Hematopoietic multipotent progenitor cell treated with erythropoietin and hydrocortisone succinate and interleukin-3 and kit ligand, for 8 days (in vitro differentiated cells): ENCODE measurements at regions not wholly inside any gene's neighbourhood (a gene's known extent, or its start where the extent isn't known, plus 50 kb on each side); places are given as distances from the start of the nearest gene placed in this dataset.
"Not testable (repeated sequence)": the region's sequence is repeated elsewhere in the genome, so short reads cannot be mapped to it uniquely, and the experiment has no call there.

ENCODE experiments used
- DNase-seq: peaks from one replicate; pipeline ENCODE4 v3.0.0-alpha.2; 2015

DNA sequence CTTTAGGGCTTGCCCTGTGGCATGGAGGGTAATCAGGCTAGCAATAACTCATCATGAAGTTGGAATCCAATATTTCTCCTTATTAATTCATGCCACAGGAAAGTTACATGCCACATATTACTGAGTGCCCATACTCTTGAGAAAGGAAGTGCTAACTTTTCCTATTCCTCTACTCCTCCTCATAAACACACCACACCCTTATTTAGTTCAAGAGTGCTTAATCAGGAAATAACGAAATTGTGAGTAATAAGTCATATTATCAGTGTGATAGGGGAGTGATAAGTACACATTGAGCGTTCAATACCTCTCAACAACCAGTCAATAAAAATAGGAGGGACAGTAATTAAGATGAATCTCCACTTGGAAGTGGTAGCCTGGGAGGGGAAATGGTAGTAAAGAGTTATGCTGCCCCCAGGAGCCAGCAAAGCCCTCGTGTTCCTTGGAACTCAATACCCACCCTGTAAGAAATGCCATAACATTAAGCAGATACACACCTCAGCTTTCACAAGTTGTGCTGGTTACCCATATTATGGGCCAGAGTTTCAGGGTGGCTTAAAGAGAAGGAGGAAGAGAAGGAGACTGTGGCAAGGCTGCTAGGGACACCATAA is 410.0 kb upstream of the NR3C2 start:
- DNase-seq, result no peak

DNA sequence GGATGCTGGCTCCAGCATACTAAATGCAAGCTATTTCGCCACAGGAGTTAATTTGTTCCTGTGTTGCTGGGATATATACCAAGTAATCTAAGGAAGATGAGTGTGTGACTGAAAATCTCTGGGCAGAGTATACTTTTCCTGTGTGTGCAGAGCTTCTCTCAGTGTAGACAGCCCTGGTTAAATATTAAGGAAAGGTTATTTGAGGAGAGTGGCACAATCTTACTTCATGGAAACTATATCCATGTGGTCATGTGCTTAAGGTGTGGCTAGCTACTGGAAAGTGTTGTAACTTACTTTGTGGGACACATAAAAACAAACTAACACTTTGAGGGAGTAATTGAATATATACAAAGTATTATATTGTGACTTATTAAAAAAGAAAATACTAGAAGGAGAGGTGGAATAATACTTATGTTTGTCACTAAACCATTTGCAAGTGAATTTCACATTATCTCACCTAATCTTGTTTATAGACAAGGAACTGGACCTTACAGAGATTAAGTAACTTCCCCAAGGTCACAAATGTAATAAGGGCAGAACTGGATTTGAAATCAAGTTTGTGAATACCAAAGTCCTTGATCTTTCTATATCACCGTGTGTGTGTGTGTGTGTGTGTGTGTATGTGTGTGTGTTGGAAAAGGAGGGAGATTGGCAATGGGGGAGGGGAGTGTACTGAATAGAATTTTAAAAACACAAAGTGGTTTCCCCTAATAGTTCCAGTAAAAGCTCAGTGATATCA is 408.2 kb upstream of the NR3C2 start:
- DNase-seq, result no peak

DNA sequence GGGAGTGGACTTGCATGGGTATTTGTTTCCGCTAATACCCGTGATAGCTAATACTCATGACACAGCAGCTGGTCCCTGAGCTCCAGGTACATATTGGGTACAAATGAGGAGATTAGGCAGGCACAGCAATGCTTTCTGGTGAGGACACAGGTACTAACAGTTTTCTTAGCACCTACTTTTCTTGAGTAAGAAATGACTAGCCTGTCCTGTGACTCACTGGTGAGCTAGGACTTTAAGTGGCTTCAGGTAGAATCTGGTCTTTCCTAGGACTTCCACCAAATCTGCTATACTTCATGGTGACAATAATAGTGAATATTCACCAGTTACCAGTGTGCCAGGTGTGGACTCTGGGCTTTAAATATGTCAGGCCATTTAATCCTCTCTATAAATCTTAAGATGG is 407.4 kb upstream of the NR3C2 start:
- no peak for DNase-seq

DNA sequence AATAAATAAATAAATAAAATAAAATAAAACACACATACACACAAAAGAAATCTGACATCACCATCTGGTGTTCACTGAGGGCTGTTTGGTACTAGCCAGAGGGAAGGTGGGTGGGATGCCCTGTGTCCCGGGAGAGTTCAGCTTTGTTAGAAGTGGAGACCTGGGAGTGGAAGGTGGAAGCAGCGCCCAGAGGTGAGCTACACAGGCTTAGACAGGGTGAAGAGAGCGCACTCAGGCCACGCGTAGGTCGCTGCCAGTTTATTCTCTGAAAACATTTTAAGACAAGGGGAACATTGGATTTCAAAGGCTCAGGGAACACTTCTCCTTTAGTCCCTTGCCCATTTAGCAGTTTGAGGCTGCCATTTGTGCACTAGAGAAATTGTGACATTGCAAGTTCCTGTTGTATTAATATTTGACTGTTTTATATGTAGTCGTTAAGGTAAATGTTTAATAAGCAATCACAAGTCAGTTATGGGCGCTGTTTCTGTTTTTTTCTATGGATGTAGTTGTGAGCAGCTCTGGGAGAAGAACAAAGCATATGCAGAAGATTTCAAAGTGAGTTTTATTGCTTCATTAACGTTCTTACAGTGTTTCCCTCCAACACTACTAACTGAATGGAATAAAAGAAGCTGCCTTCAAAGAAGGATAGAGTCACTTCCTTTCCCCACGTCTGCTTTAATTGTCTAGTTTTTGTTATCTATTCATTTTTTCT is 405.5 kb upstream of the NR3C2 start:
- DNase-seq, result no peak

DNA sequence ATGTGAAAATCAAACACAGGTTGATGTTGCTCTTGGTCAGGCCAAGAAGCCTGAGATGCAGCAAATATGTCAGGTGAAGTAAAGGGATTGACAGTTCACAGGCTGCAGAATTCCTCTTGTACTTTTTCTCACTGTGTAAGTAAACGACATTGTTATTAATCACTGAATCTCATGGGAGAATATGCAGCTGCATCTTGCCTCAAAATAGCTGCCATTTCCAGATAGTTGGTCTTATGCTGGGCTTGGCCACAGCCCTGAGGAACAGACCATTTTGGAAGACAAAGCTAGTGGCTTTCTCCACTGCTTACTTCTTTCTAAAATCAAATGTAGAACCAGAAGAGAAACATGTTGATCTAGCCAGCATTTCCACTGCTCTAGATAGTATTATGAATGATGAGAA is 403.4 kb upstream of the NR3C2 start:
- DNase-seq, result no peak

DNA sequence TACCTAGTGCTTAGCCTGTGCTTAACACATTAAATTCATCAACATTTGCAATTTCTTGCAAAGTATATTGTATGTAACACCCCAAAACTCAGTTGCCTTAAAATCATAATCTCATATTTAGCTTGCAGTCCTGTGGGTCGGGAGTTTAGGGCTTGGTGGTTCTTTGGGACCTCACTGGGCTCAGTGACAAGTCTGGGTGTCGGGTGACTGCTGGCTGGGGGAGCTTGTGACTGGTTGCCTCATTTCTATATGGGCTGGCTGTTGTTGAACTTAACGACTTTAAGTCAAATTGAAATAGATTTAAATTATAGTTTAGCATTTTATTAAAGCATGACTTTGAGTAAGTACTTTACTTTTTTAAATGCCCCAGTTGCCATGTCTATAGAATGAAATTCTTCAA is 401.4 kb upstream of the NR3C2 start:
- no peak for DNase-seq

DNA sequence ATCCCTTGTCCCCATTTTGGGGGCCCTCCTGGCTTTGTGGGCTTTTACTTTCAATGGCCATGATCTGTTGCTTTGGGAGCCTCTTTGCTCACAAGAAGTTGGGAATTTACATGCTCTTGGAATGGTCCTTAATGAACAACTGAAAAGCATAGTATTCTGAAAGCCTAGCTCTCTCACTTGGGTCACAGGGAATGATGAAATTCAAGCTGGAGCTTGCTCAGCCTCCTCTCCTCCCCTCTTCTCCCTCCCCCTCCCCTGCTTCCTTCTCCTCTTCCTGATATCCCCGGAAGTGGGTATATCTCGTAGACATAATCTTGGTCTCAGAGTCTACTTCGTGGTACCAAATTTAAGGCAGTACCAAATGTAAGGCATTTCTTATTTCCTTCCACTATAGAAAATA is 400.6 kb upstream of the NR3C2 start:
- no peak for DNase-seq

DNA sequence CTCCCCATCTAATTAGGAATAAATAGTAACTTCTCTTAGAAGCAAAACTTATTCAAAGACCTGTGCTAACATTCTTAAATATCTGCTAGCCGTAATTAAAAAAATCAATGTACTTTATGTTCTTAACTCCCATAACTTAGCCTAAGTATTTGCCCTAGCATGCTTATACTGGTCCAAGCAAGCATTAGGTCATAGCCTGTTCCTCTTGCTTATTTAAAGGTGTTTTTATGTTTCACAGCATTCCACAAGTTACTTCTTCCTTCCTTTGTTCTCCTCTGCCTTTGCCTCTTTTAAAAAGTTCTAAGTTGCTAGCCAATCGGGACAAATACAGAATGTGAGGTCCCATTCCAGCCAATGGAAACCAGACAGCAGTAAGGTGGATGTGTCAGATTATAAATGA is 395.4 kb upstream of the NR3C2 start:
- DNase-seq, result not testable (repeated sequence)

DNA sequence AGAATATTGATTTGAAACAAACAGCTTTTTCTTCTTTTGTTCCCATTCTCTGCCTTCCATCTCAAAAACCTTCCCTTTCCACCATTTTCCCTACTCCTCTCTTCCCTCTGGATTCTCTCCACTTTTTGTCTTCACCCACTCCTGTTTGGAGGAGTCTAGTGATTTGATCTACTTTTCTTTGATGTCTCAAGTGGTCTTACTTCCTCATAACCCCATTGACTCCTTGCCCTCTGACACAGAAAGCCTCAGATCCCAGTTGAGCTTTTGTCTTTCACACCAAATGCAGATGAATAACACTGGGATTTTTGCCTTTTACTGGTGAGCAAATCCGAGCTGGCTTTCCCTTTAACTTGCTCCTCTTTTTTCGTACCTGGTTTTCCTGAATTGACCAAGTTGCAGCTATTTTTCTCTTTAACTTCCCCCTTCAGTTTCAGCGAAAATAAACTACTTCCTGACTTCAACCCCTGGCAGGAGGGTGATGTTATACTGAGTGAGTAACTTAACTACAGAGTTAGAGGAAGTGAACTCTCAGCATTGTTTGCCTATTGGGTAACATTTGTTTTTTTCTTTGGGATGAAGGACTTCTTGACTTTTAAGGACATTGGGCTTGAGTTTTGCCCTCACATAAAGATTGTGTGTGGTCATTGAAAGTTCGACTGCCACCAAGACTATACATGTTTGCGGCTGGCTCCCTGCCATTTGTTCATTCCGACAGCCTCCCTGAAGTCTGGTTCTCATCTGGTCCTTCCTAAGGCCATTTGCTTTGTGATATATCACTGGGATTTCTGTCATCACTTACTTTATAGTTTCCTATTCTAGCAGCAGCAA is 392.8 kb upstream of the NR3C2 start:
- no peak for DNase-seq

DNA sequence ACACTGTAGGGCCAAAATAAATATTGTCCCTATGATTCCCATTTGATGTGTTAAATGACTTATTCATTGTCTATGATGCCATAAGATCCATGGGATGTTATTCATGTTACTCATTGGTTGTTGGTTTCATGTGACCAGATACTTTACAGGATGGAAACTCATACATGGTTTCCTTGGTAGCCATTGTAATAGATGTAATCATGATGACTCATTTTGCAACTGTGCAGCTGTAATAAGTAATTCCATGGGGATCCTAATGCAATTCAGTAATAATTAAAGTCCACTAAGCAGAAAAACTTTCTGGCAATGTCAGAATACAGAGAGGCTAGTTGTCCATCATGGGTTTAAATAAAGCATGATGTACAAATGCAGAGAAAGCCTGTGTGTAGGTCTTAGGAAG is 389.7 kb upstream of the NR3C2 start:
- DNase-seq, result no peak

DNA sequence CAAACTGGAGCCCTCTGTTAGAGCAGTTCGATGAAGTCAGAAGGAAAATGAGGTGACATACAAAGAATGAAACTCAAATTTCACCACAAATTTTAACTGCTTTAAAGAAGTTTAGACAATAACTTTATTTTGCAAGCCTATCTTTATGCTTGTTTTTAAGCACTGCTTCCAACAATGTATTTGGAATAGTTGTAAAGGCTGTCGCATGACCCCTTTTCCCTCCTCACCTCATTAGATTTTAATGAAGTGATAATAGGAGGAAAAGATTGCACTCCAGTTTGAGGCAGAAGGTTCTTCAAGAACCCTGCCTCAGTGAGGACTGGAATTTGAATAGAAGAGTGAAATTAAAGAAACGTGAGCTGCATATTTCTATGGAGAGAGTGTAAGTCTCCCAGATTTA is 386.1 kb upstream of the NR3C2 start:
- no peak for DNase-seq

DNA sequence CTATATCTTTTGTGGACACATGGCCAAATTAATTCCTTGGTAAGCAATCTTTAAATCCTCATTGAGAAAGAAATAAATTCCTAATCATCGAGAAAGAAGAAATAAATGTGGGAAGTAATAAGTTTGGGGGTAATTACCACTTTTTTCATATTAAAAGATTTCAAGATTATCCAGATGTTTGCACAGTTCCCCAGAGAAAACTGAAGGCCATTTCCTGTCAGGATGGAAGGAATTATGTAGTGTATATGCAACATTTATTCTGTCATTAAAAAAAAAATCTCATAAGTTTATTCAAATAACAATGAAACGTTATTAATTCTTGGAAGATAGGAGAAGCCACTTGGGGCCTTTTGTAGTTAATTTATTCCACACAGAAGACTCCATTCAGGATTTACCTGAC is 385.6 kb upstream of the NR3C2 start:
- DNase-seq, result no peak

DNA sequence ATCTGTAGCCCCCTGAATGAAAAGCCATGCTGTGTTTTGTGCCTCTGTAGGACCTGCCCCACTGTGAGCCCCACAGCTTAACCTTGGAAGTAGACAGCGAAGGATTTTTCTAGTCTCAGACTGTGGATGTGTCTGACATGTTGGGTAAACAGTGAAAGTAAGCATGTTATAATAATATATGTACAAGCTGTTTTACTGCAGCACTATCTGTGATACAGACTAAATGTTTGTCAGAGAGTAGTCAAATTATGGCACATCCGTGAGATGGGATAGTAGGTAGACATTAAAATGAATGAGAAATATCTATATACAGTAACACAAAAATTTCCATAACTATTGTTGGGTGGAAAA is 381.2 kb upstream of the NR3C2 start:
- DNase-seq, result no peak

DNA sequence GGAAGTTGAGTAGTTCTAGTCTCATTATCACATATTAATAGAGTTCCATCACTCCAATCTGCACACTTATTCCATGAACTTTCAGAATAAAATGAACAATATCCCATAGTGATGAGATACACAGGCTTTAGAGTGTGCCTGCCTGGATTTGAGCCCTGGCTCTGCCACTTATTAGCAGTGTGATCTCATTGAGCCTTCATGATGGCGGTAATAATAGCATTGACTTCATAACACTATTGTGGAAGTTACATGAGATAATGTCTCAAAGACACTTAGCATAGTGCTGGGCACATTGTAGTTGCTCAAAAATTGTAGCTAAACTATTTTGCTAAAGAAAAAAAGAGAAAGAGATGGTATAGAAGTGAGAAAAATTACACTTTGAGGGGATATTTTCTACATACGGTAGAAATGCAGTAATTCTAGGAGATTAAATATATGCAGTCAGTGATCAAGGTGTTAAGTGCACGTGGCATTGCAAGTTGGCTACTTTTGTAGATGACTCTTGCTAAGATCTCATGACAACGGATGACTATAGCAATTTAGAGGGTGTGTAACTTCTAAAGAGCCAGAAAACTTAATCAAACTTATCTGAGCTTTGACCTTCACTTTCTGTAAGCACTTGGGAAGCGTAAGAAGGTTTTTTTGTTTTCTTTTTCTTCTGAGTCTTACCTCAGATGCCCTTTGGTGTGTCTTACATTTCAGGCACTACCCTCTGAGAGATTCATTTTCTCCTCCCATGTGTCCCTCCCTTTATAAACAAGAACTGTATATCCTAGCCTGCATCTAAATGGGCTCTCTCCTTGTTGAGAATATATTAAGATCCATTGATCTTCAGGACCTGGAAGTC is 380.6 kb upstream of the NR3C2 start:
- no peak for DNase-seq

DNA sequence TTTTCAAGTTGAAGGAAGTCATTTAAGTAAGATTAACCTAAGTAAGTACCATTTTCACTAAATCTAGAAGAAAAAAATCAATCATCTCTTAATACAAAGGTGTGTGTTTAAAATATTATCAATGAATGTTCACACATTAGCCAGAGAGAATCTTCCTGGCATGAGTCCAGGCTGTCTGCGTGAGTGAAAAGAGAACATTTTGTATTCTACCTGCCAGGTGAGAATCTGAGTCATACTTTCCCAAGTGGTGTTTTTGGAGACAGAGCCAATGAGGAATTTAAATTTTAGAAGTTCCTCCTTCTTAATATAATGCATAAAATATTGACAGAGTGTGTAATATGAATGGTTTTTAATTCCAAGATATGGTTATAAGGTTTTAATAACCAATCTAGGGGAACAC is 371.8 kb upstream of the NR3C2 start:
- DNase-seq, result no peak

DNA sequence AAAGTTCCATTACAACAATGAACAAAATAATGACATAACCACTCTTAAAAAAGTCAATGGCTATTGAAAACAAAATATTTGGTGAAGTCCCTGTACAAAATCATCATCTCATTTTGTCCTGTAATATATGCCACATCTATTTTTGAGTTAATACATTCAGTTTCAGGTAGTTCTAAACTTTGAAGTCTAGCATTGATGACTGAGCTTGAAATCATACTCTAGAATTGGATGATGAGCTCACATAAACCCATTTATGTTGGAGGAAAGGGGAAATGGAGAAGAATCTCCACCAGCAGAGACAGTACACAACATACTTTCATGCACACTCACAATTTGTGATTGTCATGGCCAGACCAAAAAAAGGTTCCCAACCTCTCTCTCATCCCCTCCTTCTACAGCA is 371.1 kb upstream of the NR3C2 start:
- no peak for DNase-seq

DNA sequence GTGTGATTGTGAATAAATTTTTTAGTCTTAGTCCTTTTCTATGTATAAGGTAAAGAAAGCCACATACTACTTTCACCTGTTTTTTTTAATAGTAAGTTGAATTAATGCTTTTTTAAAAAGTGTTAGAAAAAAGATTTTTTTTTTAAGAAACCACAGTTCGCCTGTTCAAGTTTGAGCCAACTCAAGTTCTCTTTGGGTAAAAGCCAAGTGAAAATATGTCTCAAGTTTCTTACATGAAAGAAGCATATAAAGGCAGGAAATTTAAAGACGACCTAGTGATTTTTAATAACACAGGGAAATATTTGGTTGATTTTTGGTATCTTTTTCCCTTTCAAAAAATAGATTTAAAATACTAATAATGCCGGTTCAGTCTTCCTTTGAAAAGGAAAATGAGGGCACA is 369.9 kb upstream of the NR3C2 start:
- DNase-seq, result no peak

DNA sequence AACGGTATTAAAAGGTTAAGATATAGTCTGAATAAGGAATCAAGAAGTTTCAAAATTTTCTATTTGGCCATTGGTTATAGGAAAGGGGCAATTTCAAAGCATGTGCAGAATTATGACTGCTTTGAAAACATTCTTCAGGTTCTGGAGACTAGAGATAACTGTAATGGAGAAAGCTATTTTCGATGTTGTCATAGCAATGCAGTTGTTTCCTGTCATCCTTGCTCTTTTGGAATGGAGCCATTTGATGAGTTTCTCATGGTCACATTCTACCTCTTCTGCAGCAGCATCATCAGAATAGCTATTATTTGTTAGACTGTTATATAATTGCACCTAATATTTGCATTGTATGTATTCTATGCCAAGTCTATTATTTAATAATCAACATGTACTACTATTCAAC is 368.2 kb upstream of the NR3C2 start:
- no peak for DNase-seq

DNA sequence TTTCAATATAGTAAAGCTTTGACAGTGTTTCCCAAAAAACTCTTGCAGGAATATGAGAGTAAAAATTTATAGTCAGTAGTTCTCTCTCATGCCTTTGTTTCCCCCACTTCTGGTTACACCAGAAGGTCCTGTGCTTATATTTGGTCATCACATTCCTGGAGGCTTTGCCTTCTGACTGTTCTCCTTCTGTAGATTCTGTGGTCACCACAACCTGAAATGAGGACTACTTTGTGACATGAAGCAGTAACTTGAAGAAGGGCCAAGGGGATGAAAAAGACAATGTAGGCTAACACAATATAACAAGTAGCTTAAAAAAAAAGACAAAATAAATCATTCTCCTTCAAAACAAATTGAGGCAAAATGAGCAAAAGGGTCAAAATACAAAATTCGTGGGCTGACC is 366.2 kb upstream of the NR3C2 start:
- DNase-seq, result no peak

DNA sequence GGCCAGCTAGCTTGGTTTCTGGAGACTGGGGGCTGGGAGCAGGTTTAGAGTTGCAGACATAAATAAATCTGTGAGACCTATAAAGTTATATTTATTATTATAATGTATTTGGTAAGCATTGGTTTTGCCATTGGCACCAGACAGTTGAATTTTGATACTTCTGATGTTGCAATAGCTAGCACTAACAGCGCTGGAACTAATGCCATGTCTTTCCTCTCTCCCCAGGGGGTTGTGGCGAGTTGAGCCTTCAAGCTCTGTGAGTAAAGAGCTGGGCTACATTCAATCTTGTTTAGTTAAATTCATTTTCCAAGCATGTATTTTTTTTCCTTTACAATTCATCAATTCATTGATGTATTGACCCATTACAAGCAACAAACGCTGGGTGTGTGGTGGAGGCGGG is 358.7 kb upstream of the NR3C2 start:
- no peak for DNase-seq

DNA sequence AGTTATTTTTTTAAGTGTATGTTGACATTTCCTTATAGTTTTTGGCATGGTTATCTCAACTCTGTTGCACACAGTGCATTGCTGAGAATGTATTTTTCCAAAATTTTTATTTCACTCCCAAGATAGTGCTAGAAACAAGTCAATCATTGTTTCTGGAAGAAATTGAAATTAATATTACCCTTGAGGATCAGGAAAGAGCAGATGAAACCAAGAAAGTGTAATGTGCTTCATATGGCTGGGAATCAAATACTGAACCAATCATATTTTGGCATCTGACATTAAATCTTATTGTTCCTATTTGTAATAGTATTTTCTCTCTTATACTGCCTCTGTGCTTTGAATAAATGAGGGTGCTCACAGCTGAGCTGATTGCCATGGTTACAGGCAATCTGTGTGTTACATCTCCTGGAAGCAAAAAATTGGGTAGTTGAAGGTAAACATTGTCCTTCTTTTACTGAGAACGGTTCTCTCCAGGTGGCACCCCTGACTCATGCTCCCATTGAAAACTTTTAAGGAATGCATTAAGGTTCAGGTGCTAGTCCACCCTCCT is 358.2 kb upstream of the NR3C2 start:
- DNase-seq, result no peak

DNA sequence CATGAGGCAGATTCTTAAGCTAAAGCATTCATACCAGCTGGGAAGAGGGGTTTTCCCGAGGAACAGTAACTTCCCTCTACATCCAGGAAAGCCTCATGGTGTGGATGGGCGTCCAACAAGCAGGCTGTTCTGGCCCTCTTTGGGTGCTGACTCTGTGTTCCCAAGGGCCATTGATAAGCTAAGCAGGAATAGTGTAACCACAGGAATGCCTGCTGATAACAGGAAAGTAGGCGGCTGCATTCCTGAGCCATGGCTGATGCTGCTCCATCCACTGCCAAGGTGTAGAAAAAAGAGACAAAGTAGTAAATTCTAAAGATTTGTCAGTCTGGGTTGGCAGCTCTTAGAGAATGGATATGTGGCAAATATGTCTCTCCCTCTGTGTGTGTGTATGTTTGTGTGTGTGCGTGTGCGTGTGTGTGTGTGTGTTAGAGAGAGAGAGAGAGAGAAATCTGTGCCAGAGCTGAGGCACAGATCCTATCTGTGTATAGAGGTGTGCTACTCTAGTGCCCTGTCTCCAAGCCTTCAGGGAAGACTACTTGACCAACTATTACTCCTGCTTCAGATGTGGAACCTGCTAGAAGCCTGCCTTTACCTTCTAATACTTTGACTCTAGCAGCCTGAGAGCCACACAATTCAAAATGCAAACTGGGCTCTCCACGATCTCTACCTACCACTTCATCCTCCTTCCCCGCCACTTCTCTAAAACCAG is 353.1 kb upstream of the NR3C2 start:
- DNase-seq, result no peak
